Activated CD8-positive, alpha-beta memory T cell treated with anti-CD3 and anti-CD28 coated beads for 24 hours (primary cell): ENCODE measurements at regions not wholly inside any gene's neighbourhood (a gene's known extent, or its start where the extent isn't known, plus 50 kb on each side); places are given as distances from the start of the nearest gene placed in this dataset.

Experiments
- DNase-seq: peaks from one replicate; pipeline ENCODE4 v3.0.0-alpha.2; 2020

- DNase-seq = no peak
These were observed 192.8 kb downstream of the SMIM20 start for GRCh38 chr4:26106776-26107175.

GRCh38 chr4:26108054-26108453 is 194.0 kb downstream of the SMIM20 start:
- no peak for DNase-seq

- no peak for DNase-seq
These were observed 196.5 kb downstream of the SMIM20 start for GRCh38 chr4:26110493-26110892.

DNA sequence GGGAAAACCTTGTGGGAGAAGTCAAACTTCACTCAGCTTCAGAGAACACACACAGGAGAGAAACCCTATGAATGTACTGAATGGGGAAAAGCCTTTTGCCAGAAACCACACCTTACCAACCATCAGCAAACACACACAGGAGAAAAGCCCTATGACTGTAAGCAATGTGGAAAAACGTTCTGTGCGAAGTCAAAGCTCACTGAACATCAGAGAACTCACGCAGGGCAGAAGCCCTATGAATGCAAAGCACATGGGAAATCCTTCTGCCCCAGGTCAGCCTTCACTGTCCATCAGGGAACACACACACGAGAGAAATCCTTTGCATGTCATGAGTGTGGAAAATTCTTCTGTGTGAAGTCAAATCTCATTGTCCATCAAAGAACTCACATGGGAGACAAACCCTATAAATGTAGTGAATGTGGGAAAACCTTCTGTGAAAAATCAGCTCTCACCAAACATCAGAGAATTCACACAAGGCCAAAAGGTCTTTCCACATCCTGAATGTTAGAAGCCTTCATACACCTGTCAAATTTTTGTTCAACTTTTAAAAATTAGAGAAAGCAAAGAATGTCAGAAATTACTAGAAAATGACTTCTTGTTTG is 199.4 kb downstream of the SMIM20 start:
- no peak for DNase-seq

DNA sequence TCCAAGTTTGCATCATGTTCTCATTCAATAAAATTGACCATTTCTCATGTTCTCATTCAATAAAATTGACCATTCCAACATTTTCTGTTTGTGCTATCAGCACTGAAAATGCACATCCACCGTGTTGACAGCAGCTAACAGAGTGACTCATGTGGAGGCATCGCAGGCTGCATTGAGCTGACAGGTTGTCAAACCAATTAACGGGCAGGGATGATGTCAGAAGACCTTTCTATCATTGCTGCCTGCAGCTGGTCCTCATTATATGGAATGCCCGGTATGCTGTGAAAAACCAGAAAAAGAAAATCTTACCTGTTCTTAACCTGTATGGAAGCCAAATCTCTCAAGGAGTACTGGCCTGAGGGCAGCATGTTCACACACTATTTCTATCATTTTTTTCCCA is 202.0 kb downstream of the SMIM20 start:
- no peak for DNase-seq

DNA sequence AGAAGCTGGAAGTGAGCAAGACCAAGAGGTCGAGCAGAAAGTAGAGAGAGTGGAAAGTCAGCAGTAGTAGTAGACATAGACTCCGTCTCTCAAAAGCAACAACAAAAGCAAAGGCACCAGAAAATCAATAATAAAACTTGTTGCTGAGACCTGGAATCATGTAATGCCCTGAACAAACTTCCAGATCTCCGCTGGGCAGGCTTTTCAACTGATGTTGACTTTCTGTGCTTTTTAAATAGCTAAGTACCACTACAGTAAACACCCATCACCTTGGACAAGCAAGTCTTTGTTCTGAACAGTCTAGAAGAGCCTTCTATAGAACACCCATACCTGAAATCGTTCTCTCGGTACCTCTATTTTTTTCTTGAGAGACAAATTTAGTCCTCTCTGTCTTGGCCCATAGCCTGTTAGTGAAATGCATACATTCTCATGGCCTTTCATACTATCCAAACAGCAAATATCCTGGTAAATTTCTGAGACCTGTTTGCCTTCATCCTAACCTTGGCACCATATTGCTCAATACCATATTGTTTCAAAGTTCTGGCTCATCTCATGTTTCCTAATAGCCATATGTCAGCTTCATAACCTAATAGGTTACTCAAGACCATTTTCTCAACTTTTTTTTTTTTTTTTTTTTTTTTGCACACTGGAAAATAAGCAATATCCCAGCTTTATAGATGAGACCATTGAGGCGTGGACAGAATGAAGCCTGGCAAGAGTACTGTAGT is 200.6 kb upstream of the RBPJ start:
- no peak for DNase-seq

DNA sequence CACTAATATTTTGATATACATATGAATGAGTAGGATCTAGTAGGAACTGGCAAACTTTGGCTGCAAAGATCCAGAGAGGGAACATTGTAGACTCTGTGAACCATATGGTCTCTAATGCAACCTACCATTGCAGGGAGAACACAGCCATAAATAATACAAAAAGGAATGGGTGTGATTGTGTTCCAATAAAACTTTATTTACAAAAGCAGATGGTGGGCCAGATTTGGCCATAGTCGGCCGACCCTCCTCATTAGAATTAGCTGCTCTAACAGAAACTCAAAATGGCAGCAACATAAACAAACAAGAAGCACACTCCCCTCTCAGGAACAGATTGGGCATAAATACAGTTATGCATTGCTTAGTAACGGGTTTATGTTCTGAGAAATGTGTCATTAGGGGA is 198.1 kb upstream of the RBPJ start:
- no peak for DNase-seq

DNA sequence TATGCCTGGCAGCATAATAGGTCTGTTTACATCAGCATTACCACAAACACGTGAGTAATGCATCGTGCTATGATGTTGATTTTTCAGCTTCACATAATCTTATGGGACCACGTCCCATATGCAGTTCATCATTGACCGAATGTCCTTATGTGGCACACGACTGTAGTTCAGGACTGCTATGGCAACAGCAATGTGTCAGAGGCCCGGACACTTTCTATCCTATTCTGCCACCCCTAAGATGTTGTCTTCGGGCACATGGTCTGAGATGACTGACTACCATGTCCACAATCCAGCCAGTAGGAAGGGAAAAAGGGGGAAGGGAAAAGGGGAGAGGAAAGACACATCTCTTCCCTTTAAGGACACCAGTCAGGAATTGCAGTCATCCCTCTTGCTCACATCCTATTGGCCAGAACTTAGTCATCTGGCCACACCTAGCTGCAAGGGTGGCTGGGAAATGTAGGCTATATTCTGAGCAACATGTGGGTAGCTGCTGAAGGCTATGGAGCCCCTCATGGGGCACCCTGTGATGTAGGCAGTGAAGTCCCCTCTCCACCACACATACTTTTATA is 196.0 kb upstream of the RBPJ start:
- no peak for DNase-seq

- no peak for DNase-seq
These were observed 194.6 kb upstream of the RBPJ start for GRCh38 chr4:26126143-26126718.

DNA sequence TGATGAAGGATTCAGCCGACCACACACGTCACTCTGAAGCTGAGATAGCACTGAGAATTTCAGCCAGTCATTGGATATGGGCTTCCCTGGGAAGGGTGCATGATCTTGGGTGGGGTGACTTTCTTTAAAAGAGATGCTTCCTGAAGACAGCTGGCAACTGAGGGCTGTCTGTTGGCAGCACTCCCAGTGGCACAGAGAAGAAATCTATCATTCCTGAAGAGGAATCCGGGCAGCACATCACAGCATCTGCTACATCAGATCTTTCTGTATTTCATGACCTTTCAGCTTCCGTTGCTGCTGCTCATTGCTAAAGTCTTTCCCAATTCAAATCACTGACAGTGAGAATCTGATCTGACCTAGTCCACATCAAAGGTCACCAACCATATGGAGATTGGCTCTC is 193.8 kb upstream of the RBPJ start:
- no peak for DNase-seq

DNA sequence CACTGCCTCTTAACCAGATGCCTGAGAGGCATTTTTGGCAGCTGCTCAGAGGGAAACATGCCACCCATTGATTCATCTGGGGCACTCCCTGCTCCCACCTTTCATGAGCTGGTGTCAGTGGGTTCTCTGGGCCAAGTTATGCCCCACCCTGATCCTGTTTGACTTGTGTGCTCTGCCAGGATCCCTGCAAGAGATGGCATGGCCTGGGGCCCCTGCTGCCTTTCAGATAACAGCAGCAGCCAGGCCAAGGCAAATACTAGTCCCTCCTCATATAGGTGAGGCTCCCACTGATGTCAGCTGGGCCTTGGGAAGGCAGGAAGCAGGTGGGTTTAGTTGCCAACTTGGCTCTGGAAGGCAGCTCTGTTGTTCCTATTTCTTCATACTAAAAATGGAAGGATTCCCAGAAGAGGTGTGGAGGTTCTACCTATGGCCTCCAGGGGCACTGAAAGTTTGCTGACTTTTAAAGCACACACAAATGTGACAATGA is 192.9 kb upstream of the RBPJ start:
- no peak for DNase-seq

- DNase-seq = no peak
These were observed 190.6 kb upstream of the RBPJ start for GRCh38 chr4:26130173-26130572.

DNA sequence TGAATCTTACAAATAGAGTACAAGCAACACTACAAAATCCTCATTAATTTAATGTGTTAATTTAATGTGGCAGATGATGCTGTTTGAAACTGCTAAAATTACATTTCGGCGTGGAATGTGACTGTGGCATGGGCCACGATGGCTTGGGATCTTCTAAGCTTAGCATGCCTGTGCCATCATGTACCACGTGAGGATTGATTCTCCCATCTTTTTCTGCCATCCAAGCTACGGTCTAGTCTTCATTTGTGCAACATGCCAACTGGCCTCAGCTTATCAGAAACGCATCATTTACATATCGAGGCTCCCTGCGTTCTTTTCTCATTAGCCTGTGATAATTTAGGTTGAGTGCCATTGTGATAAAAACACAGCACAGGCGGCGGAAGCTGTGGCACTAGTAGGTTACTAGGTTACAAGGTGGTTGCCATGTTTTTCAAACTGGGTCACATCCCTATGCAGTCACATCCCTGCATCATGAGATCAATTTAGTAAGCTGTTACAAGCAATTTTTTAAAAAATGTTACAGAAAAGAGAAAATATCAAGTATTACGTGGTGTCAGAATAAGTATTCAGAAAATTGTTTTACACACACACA is 189.9 kb upstream of the RBPJ start:
- no peak for DNase-seq

DNA sequence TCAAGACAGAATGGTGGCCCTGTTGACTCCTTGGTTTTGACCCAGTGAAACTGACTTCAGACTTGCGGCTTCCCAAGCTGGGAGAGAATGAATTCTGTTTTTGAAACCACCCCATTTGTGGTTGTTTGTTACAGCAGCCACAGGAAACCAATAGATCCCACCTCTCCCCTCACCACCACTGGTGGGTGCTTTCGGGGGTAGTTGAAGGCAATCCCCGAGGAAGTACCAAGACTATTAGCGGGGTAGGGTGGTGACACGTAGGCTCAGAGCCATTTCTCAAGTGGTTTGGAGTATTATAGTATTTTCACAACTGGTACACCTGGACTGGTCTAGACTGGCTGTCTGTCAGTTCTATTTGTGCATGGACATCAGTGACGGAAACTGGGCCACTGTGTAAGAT is 189.1 kb upstream of the RBPJ start:
- DNase-seq = peak; percentile 67

GRCh38 chr4:26132858-26133257 is 188.0 kb upstream of the RBPJ start:
- DNase-seq = no peak

- no peak for DNase-seq
These were observed 187.0 kb upstream of the RBPJ start for GRCh38 chr4:26133840-26134239.

DNA sequence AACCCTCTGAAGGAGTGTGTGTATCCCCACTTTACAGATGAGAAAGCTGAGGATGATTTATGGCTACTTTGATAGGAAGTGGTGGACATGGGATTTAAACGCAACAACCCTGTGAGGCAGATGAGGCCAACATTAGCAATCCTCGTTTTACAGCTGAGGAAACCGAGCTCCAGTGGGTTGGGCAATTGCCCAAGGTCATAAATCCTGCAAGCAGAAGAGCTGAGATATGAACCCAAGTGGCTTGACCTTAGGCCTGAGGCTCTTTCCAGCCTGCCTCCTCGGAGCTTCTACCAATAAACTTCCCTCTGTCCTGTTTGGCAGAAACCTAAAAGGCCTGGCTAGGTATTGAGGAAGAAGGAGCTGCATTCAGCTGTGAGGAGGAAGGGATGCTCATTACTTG is 185.5 kb upstream of the RBPJ start:
- no peak for DNase-seq

GRCh38 chr4:26136615-26137014 is 184.2 kb upstream of the RBPJ start:
- DNase-seq = no peak

DNA sequence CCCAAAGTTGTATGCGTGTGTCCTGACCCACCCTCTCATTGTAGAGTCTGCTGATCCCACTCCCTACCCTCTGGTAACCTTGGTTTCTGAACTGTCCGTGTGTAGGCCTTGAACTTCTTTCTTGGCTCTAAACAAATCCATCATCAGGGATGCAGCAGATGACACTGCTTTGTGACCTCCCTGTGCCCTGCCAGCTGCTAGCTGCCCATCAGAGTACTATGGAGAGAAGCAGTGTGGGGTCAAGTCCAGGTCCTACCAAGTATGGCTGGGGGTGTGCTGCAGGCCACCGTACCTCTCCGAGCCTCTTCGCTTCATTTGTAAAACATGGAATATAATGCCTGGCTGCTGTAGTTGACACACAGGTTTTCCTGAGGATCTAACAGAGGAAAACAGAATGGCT is 183.5 kb upstream of the RBPJ start:
- DNase-seq = no peak

GRCh38 chr4:26139310-26139924 is 181.4 kb upstream of the RBPJ start:
- DNase-seq = no peak

DNA sequence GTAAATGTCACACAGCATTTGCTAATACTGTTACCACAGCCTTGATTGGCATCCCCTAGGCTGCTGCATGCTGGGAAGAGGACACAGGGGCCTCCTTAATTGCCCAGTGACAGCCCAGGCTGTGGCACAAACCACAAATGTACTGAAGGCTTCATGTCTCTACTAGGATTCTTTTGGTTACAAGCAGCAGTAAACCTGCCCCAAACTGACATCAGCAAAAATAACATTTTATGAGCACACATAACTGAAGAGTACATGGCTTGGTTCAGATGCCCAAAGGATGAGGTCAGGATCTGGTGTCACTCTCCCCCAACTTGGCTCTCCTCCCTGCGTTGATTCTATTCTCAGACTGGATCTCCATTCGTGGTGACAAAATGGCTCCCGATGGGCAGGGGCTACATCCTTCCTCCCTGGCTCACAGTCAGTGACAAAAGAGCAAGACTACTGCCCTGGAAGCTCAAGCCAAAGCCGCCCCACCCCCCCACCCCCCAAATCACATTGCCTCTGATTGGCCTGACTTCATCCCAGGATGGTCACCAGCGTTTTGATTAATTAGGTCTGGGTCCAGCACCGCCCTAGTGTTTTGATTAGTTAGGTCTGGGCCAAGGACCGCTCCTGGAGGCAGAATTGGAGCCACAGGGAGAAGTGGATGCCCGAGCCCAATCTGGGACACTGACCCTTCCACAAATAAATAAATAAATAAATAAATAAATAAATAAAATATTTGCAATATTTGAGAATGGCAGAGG is 180.5 kb upstream of the RBPJ start:
- no peak for DNase-seq

GRCh38 chr4:26141051-26141721 is 179.6 kb upstream of the RBPJ start:
- DNase-seq = no peak
